Gastrocnemius medialis (tissue), 4 donors: ENCODE measurements at regions not wholly inside any gene's neighbourhood (a gene's known extent, or its start where the extent isn't known, plus 50 kb on each side); places are given as distances from the start of the nearest gene placed in this dataset.

Experiments
- ATAC-seq, 2 donors: fragments of 150-250 bp; one replicate each; pipeline ENCODE4 v1.9.1; 2016
- DNase-seq, 2 donors: peaks; one replicate each; pipeline ENCODE4 v3.0.0-alpha.2; 2019
- H3K27ac ChIP-seq, 4 donors: fragments of 200-600 bp; sonication (generic); 1 replicate in 1 of 4; 2 replicates in 3 of 4; pipeline ENCODE4 v1.5.1; 2016 to 2018; ENCODE audit warnings: mild to moderate bottlenecking in 2 of 4, moderate library complexity in 1 of 4
- H3K27me3 ChIP-seq, 3 donors: fragments of 200-600 bp; sonication (generic) in 2 of 3; 1 replicate in 1 of 3; 2 replicates in 2 of 3; pipeline versions ENCODE4 v1.5.1 to v1.6.0; 2016 to 2019; ENCODE audit warnings: mild to moderate bottlenecking in 1 of 3, moderate library complexity in 1 of 3
- H3K36me3 ChIP-seq, 2 donors: fragments of 200-600 bp; sonication (generic) in 1 of 2; one replicate each; pipeline ENCODE4 v1.5.1; 2017 to 2018
- H3K4me1 ChIP-seq, 2 donors: fragments of 200-600 bp; sonication (generic) in 1 of 2; one replicate each; pipeline ENCODE4 v1.5.1; 2016 to 2017; ENCODE audit warnings: mild to moderate bottlenecking in 2 of 2
- H3K4me3 ChIP-seq, 4 donors: fragments of 200-600 bp; sonication (generic) in 3 of 4; 1 replicate in 1 of 4; 2 replicates in 3 of 4; pipeline ENCODE4 v1.5.1; 2016 to 2019; ENCODE audit warnings: mild to moderate bottlenecking in 2 of 4
- H3K9me3 ChIP-seq, 3 donors: fragments of 200-600 bp; sonication (generic) in 2 of 3; 1 replicate in 1 of 3; 2 replicates in 2 of 3; pipeline ENCODE4 v1.5.1; 2016 to 2019
- POLR2A ChIP-seq, 2 donors: fragments of 450-650 bp; IDR thresholded peaks; one replicate each; pipeline ENCODE4 v1.6.1; 2017; ENCODE audit warnings: antibody characterized with exemption in 2 of 2, mild to moderate bottlenecking in 2 of 2, moderate library complexity in 2 of 2
- in situ Hi-C, 4 donors: fragments of 200-750 bp; cut with MboI; loops; one replicate each; pipeline versions ENCODE4 v1.15.0 to v1.8.0; 2017; ENCODE audit warnings: low sequenced_read_pairs in 4 of 4
- intact Hi-C: fragments of 100-400 bp; cut with DNase I; formaldehyde crosslinking; loops from one replicate; pipeline ENCODE4 v1.15.1; 2023; ENCODE audit warnings: low total_unique reads
- TF ChIP-seq, protein P1 (sequence below), 5 experiments: fragments of 450-650 bp in 3 of 5; fragments of 200-600 bp in 2 of 5; sonication (generic) in 2 of 5; IDR thresholded peaks in 4 of 5; conservative IDR thresholded peaks in 1 of 5; 1 replicate in 4 of 5; 2 replicates in 1 of 5; pipeline ENCODE4 v1.5.1; 2016 to 2019; ENCODE audit warnings: antibody characterized with exemption in 5 of 5, mild to moderate bottlenecking in 3 of 5, moderate library complexity in 3 of 5

DNA sequence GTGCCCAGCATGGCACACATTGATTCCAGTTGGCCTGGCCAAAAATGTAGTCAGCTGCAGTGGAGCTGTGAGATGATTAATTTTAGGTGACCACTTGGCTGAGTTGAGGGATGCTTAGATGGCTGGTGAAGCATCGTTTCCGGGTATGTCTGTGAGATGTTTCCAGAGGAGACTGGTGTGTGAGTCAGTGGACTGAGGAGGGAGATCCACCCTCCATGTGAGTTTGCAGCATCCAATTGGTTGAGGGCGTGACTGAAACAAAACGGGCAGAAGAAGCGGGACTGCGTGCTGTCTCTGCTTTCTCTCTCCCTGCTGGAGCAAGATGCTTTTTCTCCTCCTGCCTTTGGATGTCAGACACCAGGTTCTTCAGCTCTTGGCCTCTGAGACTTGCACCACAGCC, 68.2 kb upstream of the DSCAM start:
- H3K4me3 ChIP-seq: no peak overlapping the region
- intact Hi-C loops (no loop called here), in situ Hi-C loops (no loop called here)
- ATAC-seq (no peak), DNase-seq (no peak)
- H3K9me3 ChIP-seq: no peaks in the 10 kb centered on the region
- H3K27me3 ChIP-seq: no peaks in the 10 kb centered on the region
- H3K27ac ChIP-seq: no peak overlapping the region
- H3K4me1 ChIP-seq: no peaks in the 10 kb centered on the region
- H3K36me3 ChIP-seq: no peaks in the 10 kb centered on the region
- TF ChIP-seq POLR2A (IDR thresholded peaks at IDR 0.05): no peak
- TF ChIP-seq, protein P1, sequence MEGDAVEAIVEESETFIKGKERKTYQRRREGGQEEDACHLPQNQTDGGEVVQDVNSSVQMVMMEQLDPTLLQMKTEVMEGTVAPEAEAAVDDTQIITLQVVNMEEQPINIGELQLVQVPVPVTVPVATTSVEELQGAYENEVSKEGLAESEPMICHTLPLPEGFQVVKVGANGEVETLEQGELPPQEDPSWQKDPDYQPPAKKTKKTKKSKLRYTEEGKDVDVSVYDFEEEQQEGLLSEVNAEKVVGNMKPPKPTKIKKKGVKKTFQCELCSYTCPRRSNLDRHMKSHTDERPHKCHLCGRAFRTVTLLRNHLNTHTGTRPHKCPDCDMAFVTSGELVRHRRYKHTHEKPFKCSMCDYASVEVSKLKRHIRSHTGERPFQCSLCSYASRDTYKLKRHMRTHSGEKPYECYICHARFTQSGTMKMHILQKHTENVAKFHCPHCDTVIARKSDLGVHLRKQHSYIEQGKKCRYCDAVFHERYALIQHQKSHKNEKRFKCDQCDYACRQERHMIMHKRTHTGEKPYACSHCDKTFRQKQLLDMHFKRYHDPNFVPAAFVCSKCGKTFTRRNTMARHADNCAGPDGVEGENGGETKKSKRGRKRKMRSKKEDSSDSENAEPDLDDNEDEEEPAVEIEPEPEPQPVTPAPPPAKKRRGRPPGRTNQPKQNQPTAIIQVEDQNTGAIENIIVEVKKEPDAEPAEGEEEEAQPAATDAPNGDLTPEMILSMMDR (IDR thresholded peaks at IDR 0.05 in 4 of 5, conservative IDR thresholded peaks at IDR 0.05 in 1 of 5): no peak

DNA sequence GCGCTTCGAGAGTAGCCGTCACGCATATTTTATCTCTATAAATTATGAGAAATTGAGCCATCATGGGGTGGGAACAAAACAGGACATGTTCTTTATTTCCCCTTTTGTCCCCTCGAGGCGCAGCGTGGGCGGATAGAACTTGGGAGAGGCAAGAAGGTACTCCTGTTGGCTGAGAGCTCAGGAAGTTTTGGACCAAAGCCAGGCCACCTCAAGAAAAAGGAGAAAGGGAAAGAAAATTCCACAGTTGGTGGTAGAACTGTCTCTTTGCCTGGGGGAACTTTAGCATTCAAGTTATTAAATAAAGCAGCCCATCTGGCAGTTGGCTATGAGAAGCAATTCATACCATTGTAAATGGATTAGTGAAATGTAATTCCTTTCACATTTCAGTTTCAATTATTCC, 76.4 kb upstream of the DSCAM start:
- no peaks in the 10 kb centered on the region for H3K9me3 ChIP-seq
- TF ChIP-seq POLR2A (IDR thresholded peaks at IDR 0.05): no peak
- TF ChIP-seq, protein P1 (IDR thresholded peaks at IDR 0.05 in 4 of 5, conservative IDR thresholded peaks at IDR 0.05 in 1 of 5): no peak
- no peaks in the 10 kb centered on the region for H3K4me1 ChIP-seq
- in situ Hi-C loops (no loop called here), intact Hi-C loops (no loop called here)
- no peaks in the 10 kb centered on the region for H3K36me3 ChIP-seq
- H3K4me3 ChIP-seq: no peak overlapping the region
- ATAC-seq (no peak), DNase-seq (no peak)
- H3K27me3 ChIP-seq: no peaks in the 10 kb centered on the region
- no peak overlapping the region for H3K27ac ChIP-seq

DNA sequence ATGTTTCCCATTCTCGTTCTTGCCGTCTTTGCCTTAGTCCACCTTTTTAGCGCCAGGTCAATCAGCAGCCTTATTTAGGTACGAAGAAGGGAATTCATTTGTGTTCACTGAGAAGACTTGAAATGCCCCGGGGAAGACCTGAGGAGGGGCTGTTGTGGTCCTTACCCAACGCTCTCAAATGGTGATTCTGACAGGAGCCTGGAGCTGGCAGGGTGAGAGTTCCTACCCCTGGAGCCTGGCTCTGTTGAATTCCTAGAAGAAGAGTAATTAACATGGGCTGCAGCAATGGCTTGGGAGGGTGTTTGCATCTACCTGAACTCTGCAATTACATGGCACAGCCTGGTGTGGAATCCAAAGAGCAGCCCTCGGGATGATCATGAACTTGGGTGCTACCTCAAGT, 76.9 kb upstream of the DSCAM start:
- TF ChIP-seq POLR2A (IDR thresholded peaks at IDR 0.05): no peak
- TF ChIP-seq, protein P1 (IDR thresholded peaks at IDR 0.05 in 4 of 5, conservative IDR thresholded peaks at IDR 0.05 in 1 of 5): no peak
- intact Hi-C loops (no loop called here), in situ Hi-C loops (no loop called here)
- no peaks in the 10 kb centered on the region for H3K36me3 ChIP-seq
- no peak overlapping the region for H3K4me3 ChIP-seq
- DNase-seq: no peak
- no peaks in the 10 kb centered on the region for H3K4me1 ChIP-seq
- no peak overlapping the region for H3K27ac ChIP-seq
- ATAC-seq: no peak
- no peaks in the 10 kb centered on the region for H3K9me3 ChIP-seq
- H3K27me3 ChIP-seq: no peaks in the 10 kb centered on the region

DNA sequence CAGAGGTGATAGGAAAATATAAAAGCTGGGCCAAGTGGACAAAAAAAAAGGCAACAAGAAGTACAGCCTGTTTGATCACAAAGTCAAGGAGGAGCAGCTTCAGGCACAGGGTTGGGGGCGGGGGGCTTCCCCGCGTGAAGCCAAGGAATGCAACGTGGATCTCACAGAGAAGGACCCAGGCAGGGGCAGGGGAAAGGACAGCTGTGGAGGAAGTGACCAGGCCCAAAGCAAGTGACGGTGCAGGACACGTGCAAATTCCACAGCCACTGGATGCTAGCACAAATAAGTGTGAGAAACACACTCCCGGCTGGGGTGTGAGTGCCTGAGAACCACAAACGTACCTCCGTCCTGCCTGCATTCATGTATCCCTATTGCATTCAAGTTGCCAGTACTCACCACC, 77.7 kb upstream of the DSCAM start:
- H3K4me1 ChIP-seq: no peaks in the 10 kb centered on the region
- H3K9me3 ChIP-seq: no peaks in the 10 kb centered on the region
- H3K4me3 ChIP-seq: no peak overlapping the region
- in situ Hi-C loops (no loop called here), intact Hi-C loops (no loop called here)
- no peaks in the 10 kb centered on the region for H3K27me3 ChIP-seq
- DNase-seq (no peak), ATAC-seq (no peak)
- TF ChIP-seq, protein P1 (IDR thresholded peaks at IDR 0.05 in 4 of 5, conservative IDR thresholded peaks at IDR 0.05 in 1 of 5): no peak
- no peak for TF ChIP-seq POLR2A (IDR thresholded peaks at IDR 0.05)
- H3K27ac ChIP-seq: no peak overlapping the region
- no peaks in the 10 kb centered on the region for H3K36me3 ChIP-seq

DNA sequence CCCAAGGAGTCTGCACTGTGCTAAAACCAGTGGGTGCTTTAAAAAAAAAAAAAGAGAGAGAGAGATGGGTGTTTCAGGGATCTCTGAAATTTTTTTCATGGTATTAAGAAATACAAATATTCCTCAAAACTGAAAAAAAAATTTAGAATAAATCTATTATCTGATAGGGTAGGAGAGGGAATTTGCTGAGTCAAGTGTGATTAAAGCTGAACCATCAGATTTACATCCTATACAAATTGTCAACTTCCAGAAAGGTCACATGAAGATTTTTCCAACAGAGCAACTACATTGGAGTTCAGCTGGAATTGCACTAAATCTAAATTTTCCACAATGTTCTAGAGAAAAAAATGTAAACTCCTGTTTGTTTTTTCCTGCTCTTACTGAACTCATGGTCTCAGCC, 79.3 kb upstream of the DSCAM start:
- intact Hi-C loops (no loop called here), in situ Hi-C loops (no loop called here)
- no peaks in the 10 kb centered on the region for H3K36me3 ChIP-seq
- no peaks in the 10 kb centered on the region for H3K27me3 ChIP-seq
- H3K4me1 ChIP-seq: no peaks in the 10 kb centered on the region
- H3K9me3 ChIP-seq: no peaks in the 10 kb centered on the region
- ATAC-seq (no peak), DNase-seq (no peak)
- TF ChIP-seq POLR2A (IDR thresholded peaks at IDR 0.05): no peak
- TF ChIP-seq, protein P1 (IDR thresholded peaks at IDR 0.05 in 4 of 5, conservative IDR thresholded peaks at IDR 0.05 in 1 of 5): no peak
- no peak overlapping the region for H3K4me3 ChIP-seq
- no peak overlapping the region for H3K27ac ChIP-seq
